Heart right ventricle (tissue), 16 donors: ENCODE measurements at regions not wholly inside any gene's neighbourhood (a gene's known extent, or its start where the extent isn't known, plus 50 kb on each side); places are given as distances from the start of the nearest gene placed in this dataset.
A peak's percentile ranks its signal among the peaks of the same experiment; 100 is the strongest.

Experiments used
- ATAC-seq, 8 donors: fragments of 200-7000 bp; cut with Tn5 transposase; one replicate each; pipeline ENCODE4 v1.9.1; 2020; ENCODE audit warnings: mild to moderate bottlenecking in 8 of 8, moderate library complexity in 8 of 8, moderate number of reproducible peaks in 1 of 8
- DNase-seq, 2 donors: peaks; one replicate each; pipeline ENCODE4 v3.0.0-alpha.2; 2020
- H3K27ac ChIP-seq, 10 donors: fragments of 200-600 bp; sonication (generic) in 2 of 10; one replicate each; pipeline versions ENCODE4 v1.5.0 to v1.8.0; 2020 to 2022; ENCODE audit warnings: mild to moderate bottlenecking in 3 of 10
- H3K27me3 ChIP-seq, 7 donors: fragments of 200-600 bp; one replicate each; pipeline ENCODE4 v1.8.0; 2021 to 2022; ENCODE audit warnings: mild to moderate bottlenecking in 2 of 7
- H3K36me3 ChIP-seq, 9 donors: fragments of 200-600 bp; sonication (generic) in 1 of 9; one replicate each; pipeline versions ENCODE4 v1.5.0 to v1.8.0; 2020 to 2022; ENCODE audit warnings: mild to moderate bottlenecking in 2 of 9
- H3K4me1 ChIP-seq, 9 donors: fragments of 200-600 bp; sonication (generic) in 1 of 9; one replicate each; pipeline versions ENCODE4 v1.5.0 to v1.8.0; 2020 to 2022; ENCODE audit warnings: mild to moderate bottlenecking in 4 of 9
- H3K4me3 ChIP-seq, 10 donors: fragments of 200-600 bp; sonication (generic) in 2 of 10; one replicate each; pipeline versions ENCODE4 v1.5.0 to v1.8.0; 2020 to 2022; ENCODE audit warnings: mild to moderate bottlenecking in 7 of 10, moderate library complexity in 2 of 10
- H3K9me3 ChIP-seq, 11 donors: fragments of 200-600 bp in 10 of 11; sonication (generic) in 2 of 11; one replicate each; pipeline versions ENCODE4 v1.5.0 to v1.8.0; 2013 to 2022; ENCODE audit warnings: mild to moderate bottlenecking in 2 of 11, control low read depth in 1 of 11, moderate library complexity in 1 of 11
- CTCF ChIP-seq, 9 donors: fragments of 200-600 bp; sonication (generic) in 2 of 9; IDR thresholded peaks; one replicate each; pipeline versions ENCODE4 v1.5.0 to v1.8.0; 2021 to 2022; ENCODE audit warnings: antibody characterized with exemption in 9 of 9, mild to moderate bottlenecking in 5 of 9, moderate library complexity in 1 of 9
- WGBS, 2 donors: extraction: QIAGEN DNeasy Blood & Tissue Kit; methylation state at CpG; one replicate each; pipeline ENCODE4 v1.1.7; 2013; ENCODE audit warnings: inconsistent platforms in 1 of 2; 5-methylcytosine and 5-hydroxymethylcytosine counted together
- intact Hi-C, 10 donors: fragments of 100-400 bp; cut with DNase I; formaldehyde crosslinking; loops; one replicate each; pipeline versions ENCODE4 v1.11.1 to v1.14.2; 2022
- donor health status: Arrhythmogenic right ventricular cardiomyopathy.
- donor health status: ischemic (EF 13 %, LVEDD 7.1; RV severe dilation, severe dysfunction).
- donor health status: healthy with polysubstance abuse.
- donor health status: DM: no; HTN: yes; CAD: no.
- donor health status: DM: no; HTN: no; CAD: no.
- donor health status: ischemic (EF 25% LVEDD 6.9; RV normal size, moderate dysfunction).
- donor health status: ischemic (EF 25% LVEDD 5.7; RV mildly dilated, moderate dysfunction).
- donor health status: healthy.
- donor health status: DM: yes; HTN: yes; CAD: no.
- donor health status: Ischemic cardiomyopathy.
- donor health status: ischemic (EF 35%, LVEDD 5.7; RV mildly dilated, moderate dysfunction).
- donor health status: nonischemic (EF 11% LVEDD 7.7; RV severe dilation, severe dysfunction).
- donor health status: DM: yes; HTN: yes; CAD: no.
- donor health status: PGD.
- donor health status: ischemic (EF 29% LVEDD 5.4; RV normal size, mild dysfunction).
- donor health status: nonischemic (EF 23%, LVEDD 6.1; RV moderate dilation, normal function).

GRCh38 chr13:37365496-37365895, 233.1 kb downstream of the POSTN start:
- Histone ChIP-seq H3K36me3 (no peaks in the 10 kb centered on the region), H3K4me1 (peaks cover 0 to 4% (median 0%) of the 10 kb centered on the region in 9 donors), H3K27ac (no peak overlapping the region), H3K9me3 (no peaks in the 10 kb centered on the region), H3K4me3 (no peak overlapping the region), H3K27me3 (no peaks in the 10 kb centered on the region)
- no peak for TF ChIP-seq CTCF (IDR thresholded peaks at IDR 0.05)
- intact Hi-C loops: no loop called here
- 83% methylated on average over 2 of the region's 2 CpGs for WGBS, 2 donors
- DNase-seq (no peak), ATAC-seq (no peak)

DNA sequence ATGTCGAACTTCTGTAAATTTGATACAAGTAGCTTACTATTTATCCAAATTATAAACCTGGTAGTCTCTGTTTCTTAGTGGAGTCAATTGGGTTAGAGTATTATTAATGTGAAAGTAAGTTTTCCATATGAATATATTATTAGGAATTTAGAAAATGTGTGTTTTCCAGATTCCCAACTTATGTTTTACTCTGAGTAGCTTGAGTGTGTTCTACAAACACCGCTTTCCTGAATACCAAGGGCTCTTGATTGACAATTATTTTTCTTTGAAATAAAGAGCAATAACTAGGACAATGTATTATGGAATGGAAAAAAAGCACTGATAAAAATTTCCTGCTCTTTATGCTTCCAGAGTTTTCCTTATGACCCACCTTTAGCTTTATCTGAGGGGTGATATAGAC, 233.6 kb downstream of the POSTN start:
- Histone ChIP-seq H3K4me3 (no peak overlapping the region), H3K27ac (no peak overlapping the region), H3K27me3 (no peaks in the 10 kb centered on the region), H3K4me1 (peaks cover 0 to 4% (median 0%) of the 10 kb centered on the region in 9 donors), H3K9me3 (no peaks in the 10 kb centered on the region), H3K36me3 (no peaks in the 10 kb centered on the region)
- intact Hi-C loops: no loop called here
- TF ChIP-seq CTCF (IDR thresholded peaks at IDR 0.05): no peak
- 85 to 93% methylated on average over 2 of the region's 2 CpGs for WGBS, 2 donors
- ATAC-seq (no peak), DNase-seq (no peak)

DNA sequence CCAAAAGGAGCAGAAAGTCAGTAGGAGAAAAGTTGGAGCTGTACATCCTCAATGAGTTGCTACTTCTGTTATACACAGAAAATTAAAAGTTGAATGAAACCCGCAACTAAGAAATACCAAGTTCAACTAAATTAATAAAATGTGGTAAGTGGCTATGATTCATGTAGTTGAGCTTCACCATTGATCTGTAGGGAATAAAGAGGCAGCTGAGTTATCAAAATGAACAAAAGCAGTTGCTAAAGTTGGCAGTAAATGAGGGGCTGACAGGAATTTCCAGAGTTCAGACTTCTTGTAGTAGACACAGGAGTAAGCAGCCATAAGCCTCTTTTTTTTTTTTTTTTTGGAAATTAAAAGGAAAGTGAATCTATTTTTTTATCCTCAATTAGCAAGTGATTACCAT, 234.6 kb downstream of the POSTN start:
- DNase-seq (no peak), ATAC-seq (peak in 4 of 8 donors; percentile 30 to 67 (median 50))
- Histone ChIP-seq H3K27me3 (no peaks in the 10 kb centered on the region), H3K36me3 (no peaks in the 10 kb centered on the region), H3K27ac (no peak overlapping the region), H3K9me3 (no peaks in the 10 kb centered on the region), H3K4me1 (peaks cover 0 to 4% (median 0%) of the 10 kb centered on the region in 9 donors), H3K4me3 (no peak overlapping the region)
- TF ChIP-seq CTCF (IDR thresholded peaks at IDR 0.05): no peak
- intact Hi-C loops: no loop called here
- WGBS, 2 donors: 84 to 85% methylated on average over 1 of the region's 1 CpG

DNA sequence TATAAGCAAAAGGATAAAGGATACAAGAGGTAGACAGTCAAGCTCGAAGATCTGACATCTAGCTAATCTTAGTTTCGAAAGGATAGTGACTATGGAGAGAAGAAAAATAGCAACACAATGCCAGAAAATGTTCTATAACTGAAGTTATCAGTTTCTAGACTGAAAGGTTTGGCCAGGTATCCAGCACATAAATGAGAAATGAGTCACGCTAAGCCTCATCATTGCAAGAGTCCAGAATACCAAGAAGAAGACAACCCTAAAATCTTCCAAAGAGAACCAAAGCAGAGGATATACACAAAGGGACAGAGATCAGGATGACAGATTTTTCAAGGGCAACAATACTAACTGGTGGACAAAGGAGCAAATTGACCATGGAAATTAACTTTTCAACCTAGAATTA, 237.0 kb downstream of the POSTN start:
- intact Hi-C loops: no loop called here
- Histone ChIP-seq H3K27ac (no peak overlapping the region), H3K4me3 (no peak overlapping the region), H3K27me3 (no peaks in the 10 kb centered on the region), H3K9me3 (no peaks in the 10 kb centered on the region), H3K4me1 (peaks cover 0 to 4% (median 0%) of the 10 kb centered on the region in 9 donors), H3K36me3 (no peaks in the 10 kb centered on the region)
- ATAC-seq (no peak), DNase-seq (no peak)
- WGBS, 2 donors: 89 to 91% methylated on average over 3 of the region's 3 CpGs
- no peak for TF ChIP-seq CTCF (IDR thresholded peaks at IDR 0.05)
